ENCODE measurements at regions not wholly inside any gene's neighbourhood (a gene's known extent, or its start where the extent isn't known, plus 50 kb on each side); places are given as distances from the start of the nearest gene placed in this dataset.

DNA sequence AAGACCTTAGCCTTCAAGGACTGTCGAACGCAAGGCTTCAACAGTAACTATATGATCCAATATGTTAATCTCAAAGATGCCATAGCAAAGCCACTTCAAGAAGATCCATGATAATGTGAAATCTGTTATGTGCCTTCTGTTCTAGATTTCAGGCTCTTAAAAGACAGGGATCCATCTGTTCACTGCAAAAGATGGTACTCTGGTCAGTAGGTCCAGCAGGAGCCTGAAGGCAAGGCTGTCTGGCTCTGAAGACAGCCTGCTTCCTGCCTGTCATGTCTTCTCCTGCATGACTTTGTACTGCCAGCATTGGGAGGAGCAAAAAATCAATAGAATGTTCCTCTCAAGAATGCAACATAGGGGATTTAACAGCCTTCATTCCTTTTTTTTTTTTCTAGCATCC, 270.8 kb upstream of the PARD3B start:
- peaks cover 0 to 3% (median 0%) of the 10 kb centered on the region in 3 donors for H3K9me3 ChIP-seq
- no peak for DNase-seq
- no peaks in the 10 kb centered on the region for H3K36me3 ChIP-seq
- H3K4me1 ChIP-seq, result peaks cover 0 to 5% of the 10 kb centered on the region in 2 donors
- no peak for ATAC-seq
- in situ Hi-C loops (cut with MboI; ENCODE audit: low sequenced_read_pairs in 4 of 4), result no loop called here
- TF ChIP-seq POLR2A (IDR thresholded peaks at IDR 0.05), result no peak
- TF ChIP-seq, protein P1, sequence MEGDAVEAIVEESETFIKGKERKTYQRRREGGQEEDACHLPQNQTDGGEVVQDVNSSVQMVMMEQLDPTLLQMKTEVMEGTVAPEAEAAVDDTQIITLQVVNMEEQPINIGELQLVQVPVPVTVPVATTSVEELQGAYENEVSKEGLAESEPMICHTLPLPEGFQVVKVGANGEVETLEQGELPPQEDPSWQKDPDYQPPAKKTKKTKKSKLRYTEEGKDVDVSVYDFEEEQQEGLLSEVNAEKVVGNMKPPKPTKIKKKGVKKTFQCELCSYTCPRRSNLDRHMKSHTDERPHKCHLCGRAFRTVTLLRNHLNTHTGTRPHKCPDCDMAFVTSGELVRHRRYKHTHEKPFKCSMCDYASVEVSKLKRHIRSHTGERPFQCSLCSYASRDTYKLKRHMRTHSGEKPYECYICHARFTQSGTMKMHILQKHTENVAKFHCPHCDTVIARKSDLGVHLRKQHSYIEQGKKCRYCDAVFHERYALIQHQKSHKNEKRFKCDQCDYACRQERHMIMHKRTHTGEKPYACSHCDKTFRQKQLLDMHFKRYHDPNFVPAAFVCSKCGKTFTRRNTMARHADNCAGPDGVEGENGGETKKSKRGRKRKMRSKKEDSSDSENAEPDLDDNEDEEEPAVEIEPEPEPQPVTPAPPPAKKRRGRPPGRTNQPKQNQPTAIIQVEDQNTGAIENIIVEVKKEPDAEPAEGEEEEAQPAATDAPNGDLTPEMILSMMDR (IDR thresholded peaks at IDR 0.05 in 4 of 5, conservative IDR thresholded peaks at IDR 0.05 in 1 of 5), result no peak
- no peak overlapping the region for H3K4me3 ChIP-seq
- no peak overlapping the region for H3K27ac ChIP-seq
- intact Hi-C loops (cut with DNase I; ENCODE audit: low total_unique reads), result no loop called here
- H3K27me3 ChIP-seq, result no peaks in the 10 kb centered on the region

DNA sequence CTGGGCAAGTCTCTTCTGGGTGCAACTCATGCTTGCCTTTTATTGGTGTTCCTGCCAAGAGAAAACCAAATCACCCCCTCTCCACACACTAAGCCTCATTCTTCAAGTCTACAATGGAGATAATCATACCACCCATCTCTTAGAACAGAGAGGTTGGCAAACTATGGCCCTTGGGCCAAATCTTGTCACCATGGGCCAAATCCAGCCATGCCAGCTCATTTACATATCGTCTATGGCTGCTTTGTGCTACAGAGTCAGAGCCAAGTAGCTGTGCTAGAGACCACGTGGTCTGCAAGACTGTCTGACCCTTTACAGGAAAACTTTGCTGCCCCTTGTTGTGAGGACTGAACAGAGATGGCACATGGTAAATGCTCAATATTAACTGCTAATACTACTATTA, 270.3 kb upstream of the PARD3B start:
- Histone ChIP-seq H3K9me3 (peaks cover 0 to 3% (median 0%) of the 10 kb centered on the region in 3 donors), H3K4me1 (peaks cover 0 to 5% of the 10 kb centered on the region in 2 donors), H3K27ac (no peak overlapping the region), H3K4me3 (no peak overlapping the region), H3K36me3 (no peaks in the 10 kb centered on the region), H3K27me3 (no peaks in the 10 kb centered on the region)
- TF ChIP-seq, protein P1 (IDR thresholded peaks at IDR 0.05 in 4 of 5, conservative IDR thresholded peaks at IDR 0.05 in 1 of 5), result no peak
- TF ChIP-seq POLR2A (IDR thresholded peaks at IDR 0.05), result no peak
- DNase-seq (no peak), ATAC-seq (no peak)
- intact Hi-C loops (cut with DNase I; ENCODE audit: low total_unique reads) (no loop called here), in situ Hi-C loops (cut with MboI; ENCODE audit: low sequenced_read_pairs in 4 of 4) (no loop called here)

DNA sequence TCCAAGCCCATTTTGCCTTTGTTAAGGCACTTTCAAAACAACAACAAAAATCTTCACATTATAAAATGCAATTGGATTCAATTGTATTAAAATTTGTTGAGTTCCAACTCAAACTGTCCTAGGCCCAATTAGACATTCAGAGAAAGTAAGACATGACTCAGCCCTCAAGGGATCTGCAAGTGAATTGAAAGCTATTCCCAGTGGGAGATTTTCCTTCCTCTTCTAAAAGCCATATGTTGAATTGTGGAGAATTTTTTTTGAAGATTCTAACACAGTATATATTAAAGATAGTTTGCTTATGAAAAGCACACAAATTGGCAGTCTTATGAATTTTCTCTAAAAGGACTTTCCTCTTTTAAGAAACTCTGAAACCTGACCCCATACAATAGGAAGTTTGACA, 268.0 kb upstream of the PARD3B start:
- peaks cover 0 to 4% of the 10 kb centered on the region in 2 donors for H3K4me1 ChIP-seq
- in situ Hi-C loops (cut with MboI; ENCODE audit: low sequenced_read_pairs in 4 of 4), result no loop called here
- DNase-seq, result no peak
- H3K4me3 ChIP-seq, result no peak overlapping the region
- no peaks in the 10 kb centered on the region for H3K36me3 ChIP-seq
- no peaks in the 10 kb centered on the region for H3K9me3 ChIP-seq
- ATAC-seq, result no peak
- intact Hi-C loops (cut with DNase I; ENCODE audit: low total_unique reads), result no loop called here
- no peak overlapping the region for H3K27ac ChIP-seq
- H3K27me3 ChIP-seq, result no peaks in the 10 kb centered on the region
- TF ChIP-seq, protein P1 (IDR thresholded peaks at IDR 0.05 in 4 of 5, conservative IDR thresholded peaks at IDR 0.05 in 1 of 5), result no peak
- no peak for TF ChIP-seq POLR2A (IDR thresholded peaks at IDR 0.05)

DNA sequence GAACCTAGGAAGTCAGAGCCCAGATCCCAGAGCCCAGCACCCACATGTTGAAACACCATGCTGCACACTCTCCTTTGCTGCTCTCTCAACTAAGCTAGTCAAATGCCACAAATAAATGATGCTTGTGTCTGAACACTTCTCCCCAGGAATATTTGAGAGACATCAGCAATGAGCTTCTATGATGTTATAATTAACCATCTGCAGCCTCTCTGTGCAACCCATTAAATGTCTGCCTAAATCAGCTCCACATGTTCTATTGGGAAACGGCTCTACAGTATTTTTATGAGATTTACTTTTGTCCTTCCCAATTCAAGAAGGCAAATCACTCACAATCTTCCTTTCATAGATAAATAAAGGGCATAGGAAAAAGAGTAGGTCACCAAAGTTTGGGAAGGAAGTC, 266.8 kb upstream of the PARD3B start:
- DNase-seq (no peak), ATAC-seq (no peak)
- Histone ChIP-seq H3K27me3 (no peaks in the 10 kb centered on the region), H3K4me3 (no peak overlapping the region), H3K9me3 (no peaks in the 10 kb centered on the region), H3K4me1 (no peaks in the 10 kb centered on the region), H3K36me3 (no peaks in the 10 kb centered on the region), H3K27ac (no peak overlapping the region)
- intact Hi-C loops (cut with DNase I; ENCODE audit: low total_unique reads) (no loop called here), in situ Hi-C loops (cut with MboI; ENCODE audit: low sequenced_read_pairs in 4 of 4) (no loop called here)
- TF ChIP-seq POLR2A (IDR thresholded peaks at IDR 0.05), result no peak
- TF ChIP-seq, protein P1 (IDR thresholded peaks at IDR 0.05 in 4 of 5, conservative IDR thresholded peaks at IDR 0.05 in 1 of 5), result no peak

DNA sequence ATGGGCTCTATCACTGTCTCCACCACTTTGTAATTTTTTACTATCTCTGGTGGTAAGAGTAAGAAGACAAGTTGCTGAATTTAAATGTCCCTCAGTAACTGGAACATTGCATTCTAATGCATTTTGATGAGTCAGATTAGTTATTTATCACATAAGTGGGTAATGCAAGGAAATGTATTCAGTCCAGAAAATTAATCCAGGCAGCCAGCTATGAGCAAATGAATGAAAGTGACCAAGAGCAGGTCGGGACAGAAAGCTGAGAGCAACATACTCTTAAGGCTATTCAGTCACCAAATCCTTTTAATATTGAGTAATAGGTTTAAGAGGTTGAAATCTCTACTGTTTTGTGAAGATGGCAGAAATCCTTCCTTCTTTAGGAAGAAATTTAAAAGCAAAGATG, 265.5 kb upstream of the PARD3B start:
- Histone ChIP-seq H3K27ac (no peak overlapping the region), H3K4me3 (no peak overlapping the region), H3K4me1 (no peaks in the 10 kb centered on the region), H3K27me3 (no peaks in the 10 kb centered on the region), H3K36me3 (no peaks in the 10 kb centered on the region), H3K9me3 (no peaks in the 10 kb centered on the region)
- intact Hi-C loops (cut with DNase I; ENCODE audit: low total_unique reads) (no loop called here), in situ Hi-C loops (cut with MboI; ENCODE audit: low sequenced_read_pairs in 4 of 4) (no loop called here)
- no peak for TF ChIP-seq POLR2A (IDR thresholded peaks at IDR 0.05)
- TF ChIP-seq, protein P1 (IDR thresholded peaks at IDR 0.05 in 4 of 5, conservative IDR thresholded peaks at IDR 0.05 in 1 of 5), result no peak
- ATAC-seq (no peak), DNase-seq (no peak)
